ENCODE measurements at regions not wholly inside any gene's neighbourhood (a gene's known extent, or its start where the extent isn't known, plus 50 kb on each side); places are given as distances from the start of the nearest gene placed in this dataset.
A peak's percentile ranks its signal among the peaks of the same experiment; 100 is the strongest.

GRCh38 chr20:57082357-57082945 lies 184.0 kb downstream of the BMP7 start:
- DNase-seq, result no peak

DNA sequence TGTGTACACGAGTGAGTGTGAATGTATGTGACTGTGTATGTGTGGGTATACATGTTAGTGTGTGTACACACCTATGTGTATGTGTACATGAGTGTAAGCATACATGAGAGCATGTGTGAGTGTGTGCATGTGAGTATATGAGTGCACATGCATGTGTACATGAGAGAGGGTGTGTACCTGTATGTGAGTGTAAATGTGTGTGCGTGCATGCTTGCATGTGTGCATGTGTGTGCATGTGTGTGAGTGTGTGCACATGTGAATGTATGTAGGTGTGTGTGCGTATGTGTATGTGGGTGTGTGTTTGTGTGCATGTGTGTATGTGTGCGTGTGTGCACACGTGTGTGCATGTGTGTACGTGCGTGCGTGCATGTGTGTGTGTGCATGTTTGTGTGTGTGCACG lies 183.4 kb downstream of the BMP7 start:
- DNase-seq, result no peak

- DNase-seq, result no peak
Measured at GRCh38 chr20:57086066-57086465, 180.4 kb downstream of the BMP7 start.

- DNase-seq, result no peak
Measured at GRCh38 chr20:57087102-57087501, 179.3 kb downstream of the BMP7 start.

DNA sequence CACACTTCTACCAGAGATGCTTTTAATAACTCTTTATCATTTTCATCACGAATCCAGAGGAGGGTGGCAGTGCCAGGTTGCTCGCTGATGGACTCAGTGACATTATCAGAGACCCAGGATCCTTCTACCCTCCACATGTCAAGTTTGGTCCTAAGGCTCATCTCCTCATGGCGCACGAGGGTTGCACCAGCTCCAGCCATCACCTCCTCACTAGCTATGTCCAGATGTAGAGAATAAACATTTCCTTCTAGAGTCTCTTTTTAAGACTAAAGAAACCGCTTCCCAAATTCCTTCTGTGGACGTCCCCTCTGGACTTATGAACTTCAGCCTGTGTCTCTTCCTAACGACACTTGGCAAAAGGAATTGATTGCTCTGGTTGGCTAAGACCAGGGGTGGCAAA lies 178.7 kb downstream of the BMP7 start:
- no peak for DNase-seq

DNA sequence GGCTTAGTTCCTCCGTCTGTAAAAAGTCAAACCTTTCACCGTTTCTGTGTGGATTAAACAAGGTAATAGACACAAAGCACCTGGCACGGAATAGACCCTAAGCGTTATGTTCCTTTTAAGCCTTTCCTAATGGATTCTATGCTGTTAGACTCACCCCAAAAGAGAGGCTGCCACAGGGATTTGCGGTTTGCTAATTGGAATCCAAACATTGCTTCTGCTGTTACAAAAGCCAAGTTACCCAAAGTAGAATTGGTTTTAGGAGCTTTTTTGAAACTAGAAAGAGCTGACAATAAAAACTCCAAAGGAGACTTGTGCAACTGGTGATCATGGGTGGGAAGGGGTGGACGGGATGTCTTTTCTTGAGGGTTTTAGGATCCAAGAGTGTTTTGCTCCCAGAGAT lies 178.0 kb downstream of the BMP7 start:
- DNase-seq, result no peak

GRCh38 chr20:57089699-57090144 lies 176.7 kb downstream of the BMP7 start:
- DNase-seq, result peak; percentile 69

DNA sequence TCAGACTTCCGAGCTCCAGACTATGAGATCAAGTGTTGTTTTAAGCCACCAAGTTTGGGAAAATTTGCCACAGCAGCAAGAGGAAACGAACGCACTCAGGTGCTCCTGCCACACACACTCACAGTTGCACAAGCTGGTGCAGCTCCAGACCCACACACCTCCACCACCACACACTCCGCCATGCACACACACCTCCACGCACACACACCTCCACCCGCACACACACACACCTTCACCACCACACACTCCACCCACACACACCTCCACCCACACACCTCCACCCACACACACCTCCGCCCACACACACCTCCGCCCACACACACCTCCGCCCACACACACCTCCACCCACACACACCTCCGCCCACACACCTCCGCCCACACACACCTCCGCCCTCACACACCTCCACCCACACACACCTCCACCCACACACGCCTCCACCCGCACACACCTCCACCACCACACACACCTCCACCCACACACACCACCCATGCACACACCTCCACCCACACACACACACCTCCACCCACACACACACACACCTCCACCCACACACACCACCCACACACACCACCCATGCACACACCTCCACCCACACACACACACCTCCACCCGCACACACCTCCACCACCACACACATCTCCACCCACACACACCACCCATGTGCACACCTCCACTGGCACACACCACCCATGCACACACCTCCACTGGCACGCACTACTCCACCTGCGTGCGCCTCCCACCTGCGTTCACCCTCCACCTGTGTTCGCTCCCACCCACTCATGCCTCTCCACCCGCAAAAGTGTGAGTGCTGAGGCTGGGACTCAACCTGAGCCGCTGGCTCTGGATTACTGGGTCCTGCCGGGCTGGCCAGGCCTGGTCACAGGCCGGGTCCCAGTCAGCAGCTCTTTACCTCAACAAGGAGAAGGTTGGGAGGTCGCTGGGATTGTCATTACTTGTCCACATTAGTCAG lies 175.6 kb downstream of the BMP7 start:
- DNase-seq, result no peak

DNA sequence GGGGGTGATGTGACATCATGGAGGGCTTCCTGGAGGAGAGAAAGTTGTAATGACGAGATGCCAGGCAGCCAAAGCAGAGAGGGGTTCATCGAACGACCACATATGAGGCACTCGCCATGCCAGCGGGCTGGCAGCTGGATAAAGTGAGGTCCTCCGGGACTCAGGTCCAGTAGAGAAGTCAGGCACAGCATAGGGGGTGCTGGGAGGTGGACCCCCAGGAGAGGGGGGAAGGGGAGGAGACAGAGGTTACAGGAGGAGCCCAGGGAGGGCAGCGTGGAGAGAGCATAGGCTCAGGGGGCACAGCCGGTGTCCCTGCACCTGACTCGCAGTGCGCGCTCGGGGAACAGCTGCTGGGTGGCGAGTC lies 174.7 kb downstream of the BMP7 start:
- peak; percentile 52 for DNase-seq

DNA sequence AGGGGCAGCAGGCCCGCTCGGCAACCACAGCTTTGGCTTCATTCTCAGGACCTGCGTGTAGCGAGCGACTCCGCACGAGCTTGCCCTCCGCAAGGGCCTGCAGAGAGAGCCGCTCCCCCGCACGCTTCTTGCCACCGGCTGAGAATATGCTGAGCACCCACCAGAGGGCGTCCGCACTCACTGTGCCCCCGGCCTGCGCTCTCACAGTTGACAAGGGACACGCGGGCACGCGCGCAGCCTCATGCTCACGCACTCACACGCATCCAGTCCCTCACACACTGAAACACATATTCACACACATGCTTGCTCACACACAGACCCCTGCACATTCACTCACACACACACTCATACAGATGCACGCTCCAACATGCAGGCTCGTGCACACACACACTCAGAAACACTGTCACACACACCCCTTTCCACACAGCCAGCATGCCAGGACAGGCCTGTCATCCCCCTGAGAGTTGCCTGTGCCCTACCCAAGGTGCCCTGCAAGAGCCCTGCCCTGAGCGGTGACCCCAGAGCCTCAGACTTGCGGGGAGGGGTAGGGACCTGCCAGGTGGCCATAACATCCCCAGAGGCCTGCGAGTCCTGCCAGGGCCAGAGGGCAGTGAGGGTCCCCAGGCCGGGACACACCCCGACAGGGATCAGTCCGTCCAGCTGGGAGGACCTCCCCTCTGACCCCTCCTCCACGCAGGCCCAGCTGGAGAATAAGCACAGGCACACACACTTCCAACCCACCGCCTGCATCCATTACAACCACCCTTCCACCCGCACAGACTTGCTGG lies 174.1 kb downstream of the BMP7 start:
- DNase-seq, result peak; percentile 74

DNA sequence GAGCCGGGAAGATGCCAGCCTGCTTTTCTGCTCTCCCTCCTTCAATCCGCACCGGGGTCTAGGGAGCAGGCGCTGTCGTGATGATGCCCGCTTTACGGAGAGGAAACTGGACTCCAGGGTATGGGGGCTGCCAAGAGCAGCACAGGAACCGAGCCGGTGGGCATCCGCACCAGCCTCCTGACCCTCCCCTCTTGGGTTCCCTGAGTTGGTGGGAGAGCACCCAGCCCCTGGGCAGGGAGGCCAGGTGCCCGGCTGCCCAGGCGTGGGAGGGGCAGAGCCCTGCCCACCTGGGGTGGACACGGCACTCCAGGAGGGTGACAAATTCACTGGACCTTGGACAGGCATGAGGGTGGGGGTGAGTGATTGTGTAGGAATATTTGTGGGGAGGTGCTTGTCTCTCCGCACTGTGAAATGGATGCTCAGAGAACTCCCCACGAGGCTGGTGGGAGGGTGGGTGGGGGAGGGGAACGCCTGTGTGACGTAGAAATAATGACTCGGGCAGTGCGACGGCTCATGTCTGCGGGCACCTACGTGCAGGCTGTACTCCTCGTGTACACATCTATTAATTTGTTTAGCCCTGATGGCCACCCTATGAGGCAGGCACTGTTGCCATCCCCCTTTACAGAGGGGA lies 173.4 kb downstream of the BMP7 start:
- peak; percentile 56 for DNase-seq

DNA sequence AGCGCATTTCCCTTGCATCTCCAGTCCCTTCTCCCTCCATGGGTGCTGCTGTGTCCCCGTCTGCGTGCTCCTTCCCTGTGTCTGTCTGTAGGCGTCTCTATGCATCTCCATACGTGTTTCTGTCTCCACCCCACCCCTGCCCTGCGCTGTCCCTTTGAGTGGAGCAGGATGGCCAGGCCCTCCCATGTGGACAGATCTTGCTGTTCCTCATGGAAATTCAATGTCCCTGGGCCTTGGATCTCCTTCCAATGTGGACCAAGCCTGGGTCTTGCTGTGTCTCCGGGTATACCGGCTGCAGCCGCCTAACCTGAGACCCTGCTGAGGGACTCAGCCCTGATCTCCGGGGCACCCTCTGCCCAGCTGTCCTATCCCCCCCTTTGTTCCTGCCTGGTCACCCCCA lies 172.7 kb downstream of the BMP7 start:
- DNase-seq, result no peak

- DNase-seq, result peak; percentile 46
Measured at GRCh38 chr20:57094252-57094891, 172.1 kb downstream of the BMP7 start.

DNA sequence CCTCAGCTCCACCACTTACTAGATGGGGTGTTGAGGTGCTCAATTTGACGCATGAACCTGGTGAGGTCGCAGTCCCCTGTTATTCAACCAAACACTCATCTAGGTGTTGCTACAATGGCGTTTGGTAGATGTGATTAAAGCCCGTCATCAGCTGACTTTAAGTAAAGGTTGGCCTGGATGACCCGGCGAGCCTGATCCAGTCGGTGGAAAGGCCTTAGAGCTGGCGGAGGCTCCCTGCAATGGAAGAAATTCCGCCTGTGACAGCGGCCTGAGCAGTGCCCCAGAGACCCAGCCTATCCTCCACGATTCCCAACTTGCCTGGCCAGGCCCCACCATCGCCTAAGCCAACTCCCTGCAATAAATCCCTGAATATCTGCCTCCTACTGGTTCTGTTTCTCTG lies 171.4 kb downstream of the BMP7 start:
- no peak for DNase-seq

DNA sequence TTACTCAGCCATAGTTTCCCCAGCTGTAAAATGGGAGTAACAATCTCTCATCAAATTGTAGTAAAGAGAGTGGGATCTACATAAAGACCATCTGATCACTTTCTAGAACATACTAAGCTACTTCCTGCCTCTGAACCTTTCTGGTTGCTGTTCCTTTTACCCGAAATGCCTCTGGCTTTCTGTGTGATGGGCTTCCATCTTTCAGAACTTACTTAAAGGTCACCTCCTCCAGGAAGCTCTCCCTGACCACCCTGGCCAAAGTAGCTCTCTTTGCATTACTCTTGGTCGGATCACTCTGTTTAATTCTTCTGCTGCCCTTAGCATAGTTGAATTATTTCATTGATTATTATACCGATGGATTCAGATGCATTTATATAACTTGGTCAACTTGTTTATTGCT lies 171.0 kb downstream of the BMP7 start:
- DNase-seq, result no peak

DNA sequence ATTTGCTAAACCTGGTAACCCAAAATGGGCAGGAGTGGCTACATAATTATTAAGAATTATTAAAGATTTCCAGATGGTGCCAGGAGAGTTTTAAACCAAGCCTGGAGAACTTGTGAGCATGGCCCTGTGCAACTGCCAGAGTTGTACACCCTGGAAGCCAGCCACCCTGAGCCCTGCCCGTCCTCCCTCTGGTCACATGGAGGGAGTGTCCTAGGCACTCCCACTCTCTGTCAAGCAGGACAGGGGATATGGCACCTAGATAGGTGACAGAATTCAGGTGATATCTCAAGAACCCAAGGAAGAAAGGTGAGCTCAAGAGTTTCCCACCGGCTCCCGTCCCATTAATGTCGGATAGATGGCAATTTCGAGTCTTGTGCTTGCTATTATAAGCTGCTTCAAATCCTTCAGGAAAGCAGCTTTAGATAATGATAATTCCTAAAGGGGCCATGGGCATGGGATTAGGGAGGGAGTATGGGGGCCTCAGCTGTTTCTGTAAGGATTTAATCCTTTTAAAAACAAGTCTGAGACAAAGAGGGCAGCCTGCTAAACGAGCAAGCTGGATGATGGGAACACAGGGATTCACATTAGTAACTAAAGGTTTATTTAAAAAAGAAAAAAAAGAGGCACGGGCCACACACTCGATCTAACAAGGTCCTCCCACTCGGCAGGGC lies 169.1 kb downstream of the BMP7 start:
- no peak for DNase-seq

DNA sequence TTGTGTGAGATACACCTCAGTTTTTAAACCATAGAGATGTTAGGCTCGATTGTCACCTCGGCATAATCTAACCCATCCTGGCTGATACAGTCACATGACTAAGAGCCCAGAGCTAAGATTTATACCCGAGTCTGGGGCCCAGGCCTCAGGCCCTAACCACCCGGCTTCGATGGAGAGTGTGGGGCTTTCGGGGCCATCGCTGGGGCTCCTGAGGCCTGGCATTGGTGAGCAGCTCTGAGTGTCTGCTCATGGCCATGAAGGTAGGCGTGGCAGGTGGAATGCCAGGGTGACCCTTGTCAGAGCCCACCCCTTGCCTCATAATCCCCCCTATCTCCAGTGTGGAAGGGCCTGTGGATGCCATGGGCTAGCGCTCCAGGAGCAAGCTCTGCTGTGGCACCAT lies 164.3 kb downstream of the BMP7 start:
- no peak for DNase-seq

- DNase-seq, result no peak
Measured at GRCh38 chr20:57102566-57102965, 163.9 kb downstream of the BMP7 start.

GRCh38 chr20:57103146-57103800 lies 163.2 kb downstream of the BMP7 start:
- DNase-seq, result no peak

- DNase-seq, result no peak
Measured at GRCh38 chr20:57104113-57104512, 162.3 kb downstream of the BMP7 start.

DNA sequence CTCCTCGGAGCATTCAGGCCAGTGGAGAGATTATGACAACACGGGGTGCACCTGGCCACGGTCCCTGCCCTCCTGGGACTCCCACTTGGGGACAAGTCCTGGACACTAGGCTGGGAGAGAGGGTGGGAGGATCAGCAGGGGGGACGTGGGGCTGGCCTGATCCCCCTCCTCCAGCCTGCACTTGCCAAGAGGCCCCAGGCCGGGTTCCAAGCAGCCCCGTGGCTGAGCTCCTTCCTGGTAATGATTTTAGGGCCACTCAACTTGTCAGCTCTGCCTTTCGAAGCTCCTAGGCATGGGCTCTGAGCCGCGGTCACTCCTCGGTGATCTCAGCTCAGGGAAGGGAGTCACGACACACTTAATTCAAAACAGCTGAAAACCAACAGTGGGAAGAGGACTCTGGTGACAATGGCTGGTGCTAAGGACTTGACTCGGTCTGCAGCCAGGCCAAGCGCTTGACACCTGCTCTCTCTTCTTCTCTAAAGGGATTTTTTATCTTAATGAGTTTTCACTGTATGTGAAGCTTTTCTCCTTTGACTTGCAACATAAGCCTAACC lies 161.7 kb downstream of the BMP7 start:
- no peak for DNase-seq

All from right kidney (tissue), 1 donor.